ENCODE measurements at regions not wholly inside any gene's neighbourhood (a gene's known extent, or its start where the extent isn't known, plus 50 kb on each side); places are given as distances from the start of the nearest gene placed in this dataset.
"Not testable (repeated sequence)": the region's sequence is repeated elsewhere in the genome, so short reads cannot be mapped to it uniquely, and the experiment has no call there.

DNA sequence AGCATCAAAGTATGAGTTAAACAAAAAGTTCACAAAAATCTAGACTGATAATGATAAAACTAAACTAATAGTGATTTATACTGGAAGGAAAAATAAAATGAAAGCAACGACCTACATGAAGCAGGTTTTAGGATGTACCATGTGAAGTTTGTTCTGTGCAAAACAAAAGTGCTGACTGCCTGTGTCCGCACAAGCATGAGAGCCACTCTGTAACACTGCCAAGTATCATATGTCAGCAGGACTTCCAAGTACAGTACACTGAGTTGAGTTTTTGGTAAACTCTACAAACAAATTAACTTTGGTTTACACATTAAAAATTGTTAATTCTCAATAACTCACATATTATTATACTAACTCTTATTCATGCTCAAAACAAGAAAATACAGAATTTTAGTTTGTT lies 459.0 kb downstream of the PDGFC start:
- intact Hi-C loops (cut with DNase I): no loop called here
- 10% methylated on average over 2 of the region's 2 CpGs for WGBS
- Histone ChIP-seq H3K9me3 (no peaks in the 10 kb centered on the region), H3K4me1 (replicated peaks) (no peaks in the 10 kb centered on the region), H3K36me3 (no peaks in the 10 kb centered on the region), H3K27me3 (replicated peaks; ENCODE audit: insufficient read depth) (no peaks in the 10 kb centered on the region), H3K4me3 (no peak overlapping the region), H3K27ac (no peak overlapping the region)
- TF ChIP-seq POLR2A (IDR thresholded peaks at IDR 0.05) (no peak), POLR2AphosphoS5 (IDR thresholded peaks at IDR 0.05) (peak; percentile 43)
- TF ChIP-seq, protein P1, sequence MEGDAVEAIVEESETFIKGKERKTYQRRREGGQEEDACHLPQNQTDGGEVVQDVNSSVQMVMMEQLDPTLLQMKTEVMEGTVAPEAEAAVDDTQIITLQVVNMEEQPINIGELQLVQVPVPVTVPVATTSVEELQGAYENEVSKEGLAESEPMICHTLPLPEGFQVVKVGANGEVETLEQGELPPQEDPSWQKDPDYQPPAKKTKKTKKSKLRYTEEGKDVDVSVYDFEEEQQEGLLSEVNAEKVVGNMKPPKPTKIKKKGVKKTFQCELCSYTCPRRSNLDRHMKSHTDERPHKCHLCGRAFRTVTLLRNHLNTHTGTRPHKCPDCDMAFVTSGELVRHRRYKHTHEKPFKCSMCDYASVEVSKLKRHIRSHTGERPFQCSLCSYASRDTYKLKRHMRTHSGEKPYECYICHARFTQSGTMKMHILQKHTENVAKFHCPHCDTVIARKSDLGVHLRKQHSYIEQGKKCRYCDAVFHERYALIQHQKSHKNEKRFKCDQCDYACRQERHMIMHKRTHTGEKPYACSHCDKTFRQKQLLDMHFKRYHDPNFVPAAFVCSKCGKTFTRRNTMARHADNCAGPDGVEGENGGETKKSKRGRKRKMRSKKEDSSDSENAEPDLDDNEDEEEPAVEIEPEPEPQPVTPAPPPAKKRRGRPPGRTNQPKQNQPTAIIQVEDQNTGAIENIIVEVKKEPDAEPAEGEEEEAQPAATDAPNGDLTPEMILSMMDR (IDR thresholded peaks at IDR 0.05): no peak
- DNase-seq (ENCODE audit: low spot score): peak; percentile 29

DNA sequence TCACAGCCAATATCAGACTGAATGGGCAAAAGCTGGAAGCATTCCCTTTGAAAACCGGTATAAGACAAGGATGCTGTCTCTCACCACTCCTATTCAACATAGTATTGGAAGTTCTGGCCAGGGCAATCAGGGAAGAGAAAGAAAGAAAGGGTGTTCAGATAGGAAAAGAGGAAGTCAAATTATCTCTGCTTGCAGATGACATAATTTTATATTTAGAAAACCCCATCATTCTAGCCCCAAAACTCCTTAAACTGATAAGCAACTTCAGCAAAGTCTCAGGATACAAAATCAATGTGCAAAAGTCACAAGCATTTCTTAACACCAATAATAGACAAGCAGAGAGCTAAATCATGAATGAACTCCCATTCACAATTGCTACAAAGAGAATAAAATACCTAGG lies 461.7 kb downstream of the PDGFC start:
- WGBS: 93% methylated on average over 1 of the region's 1 CpG
- H3K9me3 ChIP-seq; H3K27ac ChIP-seq; DNase-seq (ENCODE audit: low spot score); H3K4me3 ChIP-seq; H3K4me1 ChIP-seq (replicated peaks); H3K27me3 ChIP-seq (replicated peaks; ENCODE audit: insufficient read depth); intact Hi-C loops (cut with DNase I); H3K36me3 ChIP-seq: not testable (repeated sequence)

DNA sequence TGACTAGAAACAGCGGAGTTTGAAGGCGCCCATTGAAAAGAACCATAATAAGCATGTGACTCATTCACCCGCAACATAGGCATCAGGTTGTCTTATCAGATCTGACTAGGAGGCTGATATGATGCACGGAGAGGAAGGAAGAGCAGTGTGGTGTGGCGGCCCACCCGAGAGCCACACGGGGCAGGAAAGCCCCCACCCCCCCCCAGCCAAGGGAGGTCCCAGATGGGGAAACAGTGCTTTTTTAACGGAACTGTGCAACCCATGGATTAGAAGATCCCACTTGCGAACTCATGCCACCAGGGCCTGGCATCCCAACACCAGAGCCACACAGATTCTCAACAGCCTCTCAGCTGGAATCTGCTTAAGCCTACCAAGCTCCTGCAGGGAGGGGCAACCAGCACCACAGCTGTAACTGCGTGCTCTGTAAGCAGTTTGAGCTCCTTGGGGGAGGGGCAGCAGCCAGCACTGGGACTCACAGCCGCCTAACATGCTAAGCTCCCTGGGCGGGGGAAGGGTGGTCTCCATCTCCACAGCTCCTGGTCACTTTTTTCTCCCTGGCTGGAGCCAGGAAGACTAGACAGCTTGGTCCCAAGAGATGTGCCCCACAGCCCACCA lies 466.2 kb downstream of the PDGFC start:
- WGBS: 91% methylated on average over 12 of the region's 12 CpGs
- Histone ChIP-seq H3K27me3 (replicated peaks; ENCODE audit: insufficient read depth) (no peaks in the 10 kb centered on the region), H3K36me3 (no peaks in the 10 kb centered on the region), H3K9me3 (no peaks in the 10 kb centered on the region), H3K4me1 (replicated peaks) (no peaks in the 10 kb centered on the region), H3K27ac (no peak overlapping the region), H3K4me3 (no peak overlapping the region)
- TF ChIP-seq, protein P1 (IDR thresholded peaks at IDR 0.05): no peak
- TF ChIP-seq POLR2AphosphoS5 (IDR thresholded peaks at IDR 0.05): no peak
- TF ChIP-seq POLR2A (IDR thresholded peaks at IDR 0.05): no peak
- no peak for DNase-seq (ENCODE audit: low spot score)
- intact Hi-C loops (cut with DNase I): no loop called here

DNA sequence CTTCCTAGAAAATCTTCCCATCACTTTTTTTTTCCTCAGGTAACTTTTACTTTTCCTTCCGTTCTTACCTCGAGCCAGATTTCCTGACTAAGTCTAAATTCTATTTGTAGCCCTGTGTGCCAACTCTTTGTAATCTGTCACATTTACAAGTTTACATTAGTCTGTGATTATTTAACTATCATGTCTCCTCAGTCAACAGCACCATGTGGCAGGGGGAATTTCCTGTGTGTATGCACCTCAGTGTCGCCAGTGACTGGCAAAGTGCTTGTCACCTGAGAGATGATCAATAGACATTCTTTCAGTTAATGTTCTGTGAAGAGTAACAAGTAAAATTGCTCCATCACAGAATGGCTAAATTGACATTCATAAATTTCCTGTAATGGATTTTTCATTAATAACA lies 468.5 kb downstream of the PDGFC start:
- Histone ChIP-seq H3K9me3 (no peaks in the 10 kb centered on the region), H3K4me3 (no peak overlapping the region), H3K27ac (no peak overlapping the region), H3K27me3 (replicated peaks; ENCODE audit: insufficient read depth) (no peaks in the 10 kb centered on the region), H3K4me1 (replicated peaks) (no peaks in the 10 kb centered on the region), H3K36me3 (no peaks in the 10 kb centered on the region)
- intact Hi-C loops (cut with DNase I): no loop called here
- DNase-seq (ENCODE audit: low spot score): no peak
- 45% methylated on average over 3 of the region's 3 CpGs for WGBS
- TF ChIP-seq POLR2A (IDR thresholded peaks at IDR 0.05): no peak
- no peak for TF ChIP-seq POLR2AphosphoS5 (IDR thresholded peaks at IDR 0.05)
- TF ChIP-seq, protein P1 (IDR thresholded peaks at IDR 0.05): no peak

DNA sequence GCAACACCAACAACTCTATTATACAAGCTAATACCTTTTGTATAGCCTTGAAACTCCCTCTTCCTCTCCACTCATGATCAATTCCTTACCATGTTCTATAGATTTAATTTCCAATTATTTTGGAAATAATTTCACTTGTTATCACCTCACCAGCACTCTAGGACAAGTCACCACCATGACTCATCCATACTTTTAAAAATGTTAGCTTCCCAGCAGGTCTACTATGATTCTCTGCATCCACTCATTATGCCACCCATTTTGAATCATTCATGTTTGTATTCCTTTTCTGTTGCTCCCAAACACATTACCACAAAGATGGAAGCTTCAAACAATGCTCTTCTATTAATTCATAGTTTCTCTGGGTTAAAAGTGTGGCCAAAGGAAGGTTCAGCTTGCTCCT lies 469.6 kb downstream of the PDGFC start:
- H3K4me1 ChIP-seq (replicated peaks): no peaks in the 10 kb centered on the region
- no peaks in the 10 kb centered on the region for H3K36me3 ChIP-seq
- H3K9me3 ChIP-seq: no peaks in the 10 kb centered on the region
- no peak for DNase-seq (ENCODE audit: low spot score)
- H3K4me3 ChIP-seq: no peak overlapping the region
- TF ChIP-seq, protein P1 (IDR thresholded peaks at IDR 0.05): no peak
- no peak for TF ChIP-seq POLR2AphosphoS5 (IDR thresholded peaks at IDR 0.05)
- no peak for TF ChIP-seq POLR2A (IDR thresholded peaks at IDR 0.05)
- intact Hi-C loops (cut with DNase I): no loop called here
- H3K27me3 ChIP-seq (replicated peaks; ENCODE audit: insufficient read depth): no peaks in the 10 kb centered on the region
- no peak overlapping the region for H3K27ac ChIP-seq

Measured in prostate gland (tissue), 2 donors.